ENCODE measurements at regions not wholly inside any gene's neighbourhood (a gene's known extent, or its start where the extent isn't known, plus 50 kb on each side); places are given as distances from the start of the nearest gene placed in this dataset.

- H2AFZ ChIP-seq (ENCODE audit: low read depth, low read length) = no peak overlapping the region
- H3K4me3 ChIP-seq (replicated peaks in 1 of 3; ENCODE audit: insufficient read depth in 1 of 3, low read depth in 1 of 3, low read length in 3 of 3) = no peak overlapping the region
- dilution Hi-C loops (cut with MboI; ENCODE audit: extremely low pct_ligation_motif_present, low sequenced_read_pairs) = no loop called here
- CTCF ChIA-PET = interaction anchor here (0.7 to 3.0 kb wide), 7 partner anchors 10 to 126 kb away, joined by 3 to 13 read pairs (median 4); no protein-coding TSS in a partner anchor
- H3K4me2 ChIP-seq (ENCODE audit: insufficient read depth, low read length) = no peak overlapping the region
- H3K27me3 ChIP-seq (ENCODE audit: control insufficient read depth in 2 of 2, insufficient read depth in 2 of 2, low read length in 2 of 2) = no peaks in the 10 kb centered on the region
- FAIRE-seq = no peak
- H3K4me1 ChIP-seq (ENCODE audit: control insufficient read depth, extremely low read depth, insufficient read depth, low read length) = no peaks in the 10 kb centered on the region
- H3K9me3 ChIP-seq (replicated peaks; ENCODE audit: control insufficient read depth, insufficient read depth, low read length) = no peaks in the 10 kb centered on the region
- H3K9ac ChIP-seq (replicated peaks; ENCODE audit: extremely low read depth, insufficient read depth, low read length) = no peak overlapping the region
- no peaks in the 10 kb centered on the region for H3K79me2 ChIP-seq (ENCODE audit: control insufficient read depth, insufficient read depth, low read length)
- BruUV-seq (replicated peaks) = no TSS peak
- H3K36me3 ChIP-seq (ENCODE audit: control insufficient read depth in 2 of 2, extremely low read depth in 1 of 2, insufficient read depth in 2 of 2, low read length in 2 of 2) = no peaks in the 10 kb centered on the region
- POLR2A ChIA-PET = no interaction called here
- H3K27ac ChIP-seq (ENCODE audit: insufficient read depth, low read depth, low read length) = no peak overlapping the region
- H4K20me1 ChIP-seq (replicated peaks; ENCODE audit: control insufficient read depth, extremely low read depth, insufficient read depth, low read length) = no peaks in the 10 kb centered on the region
- no peaks in the 10 kb centered on the region for H3K9me1 ChIP-seq (replicated peaks; ENCODE audit: control insufficient read depth, extremely low read depth, insufficient read depth, low read length)
- TF ChIP-seq MYC (IDR thresholded peaks at IDR 0.05; ENCODE audit: low read depth, low read length) (no peak), FOS (IDR thresholded peaks at IDR 0.05; ENCODE audit: borderline replicate concordance, insufficient read depth, low read length) (no peak), EZH2 (IDR thresholded peaks at IDR 0.05; ENCODE audit: borderline replicate concordance, low read depth, low read length, severe bottlenecking) (no peak), POLR2AphosphoS5 (IDR thresholded peaks at IDR 0.05; ENCODE audit: insufficient read depth, low read depth, low read length) (no peak), MAX (IDR thresholded peaks at IDR 0.05; ENCODE audit: insufficient read depth, insufficient read length) (no peak), POLR2A (IDR thresholded peaks at IDR 0.05; ENCODE audit: low read depth, low read length) (no peak), GATA2 (IDR thresholded peaks at IDR 0.05; ENCODE audit: insufficient read depth, insufficient read length, low read depth, low read length) (no peak), JUN (IDR thresholded peaks at IDR 0.05; ENCODE audit: borderline replicate concordance, insufficient read depth, insufficient read length, low read depth) (no peak)
- TF ChIP-seq, protein P1, sequence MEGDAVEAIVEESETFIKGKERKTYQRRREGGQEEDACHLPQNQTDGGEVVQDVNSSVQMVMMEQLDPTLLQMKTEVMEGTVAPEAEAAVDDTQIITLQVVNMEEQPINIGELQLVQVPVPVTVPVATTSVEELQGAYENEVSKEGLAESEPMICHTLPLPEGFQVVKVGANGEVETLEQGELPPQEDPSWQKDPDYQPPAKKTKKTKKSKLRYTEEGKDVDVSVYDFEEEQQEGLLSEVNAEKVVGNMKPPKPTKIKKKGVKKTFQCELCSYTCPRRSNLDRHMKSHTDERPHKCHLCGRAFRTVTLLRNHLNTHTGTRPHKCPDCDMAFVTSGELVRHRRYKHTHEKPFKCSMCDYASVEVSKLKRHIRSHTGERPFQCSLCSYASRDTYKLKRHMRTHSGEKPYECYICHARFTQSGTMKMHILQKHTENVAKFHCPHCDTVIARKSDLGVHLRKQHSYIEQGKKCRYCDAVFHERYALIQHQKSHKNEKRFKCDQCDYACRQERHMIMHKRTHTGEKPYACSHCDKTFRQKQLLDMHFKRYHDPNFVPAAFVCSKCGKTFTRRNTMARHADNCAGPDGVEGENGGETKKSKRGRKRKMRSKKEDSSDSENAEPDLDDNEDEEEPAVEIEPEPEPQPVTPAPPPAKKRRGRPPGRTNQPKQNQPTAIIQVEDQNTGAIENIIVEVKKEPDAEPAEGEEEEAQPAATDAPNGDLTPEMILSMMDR (IDR thresholded peaks at IDR 0.05; ENCODE audit: extremely low read depth in 1 of 2, insufficient read depth in 1 of 2, low read depth in 1 of 2, low read length in 2 of 2) = no peak
- no peak for DNase-seq (ENCODE audit: low read depth, low spot score)
- intact Hi-C loops (cut with micrococcal nuclease) = no loop called here
Measured at GRCh38 chr2:150925611-150926010, 336.1 kb downstream of the RBM43 start.

Measured in endothelial cell of umbilical vein (primary cell).